Thoracic aorta (tissue), 2 donors: ENCODE measurements at regions not wholly inside any gene's neighbourhood (a gene's known extent, or its start where the extent isn't known, plus 50 kb on each side); places are given as distances from the start of the nearest gene placed in this dataset.

Experiments used
- ATAC-seq: fragments of 150-250 bp; one replicate; pipeline ENCODE4 v1.8.0; 2017; ENCODE audit warnings: low read depth; ENCODE audit not compliant: insufficient number of reproducible peaks, low FRiP score
- DNase-seq: peaks from one replicate; pipeline ENCODE4 v3.0.0-alpha.2; 2020; ENCODE audit warnings: low spot score
- H3K27ac ChIP-seq, 2 donors: fragments of 200-600 bp; sonication (generic); 1 replicate in 1 of 2; 2 replicates in 1 of 2; pipeline ENCODE4 v1.5.1; 2016; ENCODE audit warnings: mild to moderate bottlenecking in 2 of 2, moderate library complexity in 2 of 2
- H3K27me3 ChIP-seq: fragments of 200-600 bp; sonication (generic); replicated peaks from 2 replicates; pipeline ENCODE4 v1.6.0; 2016; ENCODE audit warnings: mild to moderate bottlenecking; ENCODE audit not compliant: insufficient read depth
- H3K36me3 ChIP-seq: fragments of 200-600 bp; sonication (generic); one replicate; pipeline ENCODE4 v1.5.1; 2016
- H3K4me1 ChIP-seq, 2 donors: fragments of 200-600 bp; sonication (generic); 1 replicate in 1 of 2; 2 replicates in 1 of 2; pipeline versions ENCODE4 v1.5.1 to v1.6.0; 2016; ENCODE audit warnings: low read depth in 2 of 2, mild to moderate bottlenecking in 1 of 2; ENCODE audit not compliant: control insufficient read depth in 1 of 2
- H3K4me3 ChIP-seq: fragments of 200-600 bp; sonication (generic); 2 replicates; pipeline ENCODE4 v1.5.1; 2016; ENCODE audit warnings: mild to moderate bottlenecking
- H3K9me3 ChIP-seq: fragments of 200-600 bp; sonication (generic); 2 replicates; pipeline ENCODE4 v1.5.1; 2016
- CTCF ChIP-seq: fragments of 200-600 bp; sonication (generic); IDR thresholded peaks from one replicate; pipeline ENCODE4 v1.5.1; 2019; ENCODE audit warnings: antibody characterized with exemption

GRCh38 chr5:103942587-103943186, 380.1 kb upstream of the NUDT12 start:
- ATAC-seq (no peak), DNase-seq (no peak)
- Histone ChIP-seq H3K27ac (no peak overlapping the region), H3K9me3 (no peaks in the 10 kb centered on the region), H3K4me3 (no peak overlapping the region), H3K36me3 (no peaks in the 10 kb centered on the region), H3K27me3 (no peaks in the 10 kb centered on the region), H3K4me1 (no peaks in the 10 kb centered on the region)
- TF ChIP-seq CTCF: no peak

- no peak for TF ChIP-seq CTCF
- Histone ChIP-seq H3K36me3 (no peaks in the 10 kb centered on the region), H3K9me3 (no peaks in the 10 kb centered on the region), H3K4me3 (no peak overlapping the region), H3K27ac (no peak overlapping the region), H3K4me1 (no peaks in the 10 kb centered on the region), H3K27me3 (no peaks in the 10 kb centered on the region)
- ATAC-seq (no peak), DNase-seq (no peak)
Observed at GRCh38 chr5:103941596-103941995, 379.0 kb upstream of the NUDT12 start.

GRCh38 chr5:103938146-103938695, 375.6 kb upstream of the NUDT12 start:
- H3K4me1 ChIP-seq: no peaks in the 10 kb centered on the region
- DNase-seq: no peak
- no peaks in the 10 kb centered on the region for H3K36me3 ChIP-seq
- no peak for ATAC-seq
- H3K4me3 ChIP-seq: no peak overlapping the region
- H3K27me3 ChIP-seq: no peaks in the 10 kb centered on the region
- H3K27ac ChIP-seq: no peak overlapping the region
- no peak for TF ChIP-seq CTCF
- H3K9me3 ChIP-seq: no peaks in the 10 kb centered on the region

GRCh38 chr5:103929338-103930013, 366.9 kb upstream of the NUDT12 start:
- Histone ChIP-seq H3K4me1 (no peaks in the 10 kb centered on the region), H3K4me3 (no peak overlapping the region), H3K27ac (no peak overlapping the region), H3K27me3 (no peaks in the 10 kb centered on the region), H3K36me3 (no peaks in the 10 kb centered on the region), H3K9me3 (no peaks in the 10 kb centered on the region)
- DNase-seq (no peak), ATAC-seq (no peak)
- TF ChIP-seq CTCF: no peak

GRCh38 chr5:103927739-103928138, 365.1 kb upstream of the NUDT12 start:
- no peak for TF ChIP-seq CTCF
- no peak overlapping the region for H3K27ac ChIP-seq

More at GRCh38 chr5:103927739-103928138, 365.1 kb upstream of the NUDT12 start:
- Histone ChIP-seq H3K36me3 (no peaks in the 10 kb centered on the region), H3K4me3 (no peak overlapping the region), H3K4me1 (no peaks in the 10 kb centered on the region), H3K27me3 (no peaks in the 10 kb centered on the region), H3K9me3 (no peaks in the 10 kb centered on the region)
- DNase-seq: no peak
- ATAC-seq: no peak
